ENCODE measurements at regions not wholly inside any gene's neighbourhood (a gene's known extent, or its start where the extent isn't known, plus 50 kb on each side); places are given as distances from the start of the nearest gene placed in this dataset.

GRCh38 chr2:16290311-16291020, 350.1 kb downstream of the MYCN start:
- no peak overlapping the region for H3K4me3 ChIP-seq (replicated peaks; ENCODE audit: low read depth, low read length)
- no peak for TF ChIP-seq CTCF (IDR thresholded peaks at IDR 0.05; ENCODE audit: insufficient read depth, low read length, poor library complexity, severe bottlenecking)
- H3K36me3 ChIP-seq (ENCODE audit: control insufficient read depth, insufficient read depth, low read length) = no peaks in the 10 kb centered on the region
- DNase-seq (ENCODE audit: extremely low read depth, insufficient read length) = no peak
- H3K27me3 ChIP-seq (replicated peaks; ENCODE audit: control insufficient read depth, insufficient read depth, low read length) = no peaks in the 10 kb centered on the region; the same call in 1 of the 2 replicates

GRCh38 chr2:16288371-16289112, 348.2 kb downstream of the MYCN start:
- no peak for TF ChIP-seq CTCF (IDR thresholded peaks at IDR 0.05; ENCODE audit: insufficient read depth, low read length, poor library complexity, severe bottlenecking)
- Histone ChIP-seq H3K4me3 (replicated peaks; ENCODE audit: low read depth, low read length) (no peak overlapping the region), H3K27me3 (replicated peaks; ENCODE audit: control insufficient read depth, insufficient read depth, low read length) (no peaks in the 10 kb centered on the region; the same call in none of the 2 replicates), H3K36me3 (ENCODE audit: control insufficient read depth, insufficient read depth, low read length) (no peaks in the 10 kb centered on the region)
- no peak for DNase-seq (ENCODE audit: extremely low read depth, insufficient read length)

GRCh38 chr2:16287831-16288230, 347.5 kb downstream of the MYCN start:
- DNase-seq (ENCODE audit: extremely low read depth, insufficient read length) = no peak

GRCh38 chr2:16287281-16287680, 346.9 kb downstream of the MYCN start:
- H3K4me3 ChIP-seq (replicated peaks; ENCODE audit: low read depth, low read length) = no peak overlapping the region
- H3K36me3 ChIP-seq (ENCODE audit: control insufficient read depth, insufficient read depth, low read length) = no peaks in the 10 kb centered on the region
- DNase-seq (ENCODE audit: extremely low read depth, insufficient read length) = no peak
- TF ChIP-seq CTCF (IDR thresholded peaks at IDR 0.05; ENCODE audit: insufficient read depth, low read length, poor library complexity, severe bottlenecking) = no peak
- no peaks in the 10 kb centered on the region; the same call in none of the 2 replicates for H3K27me3 ChIP-seq (replicated peaks; ENCODE audit: control insufficient read depth, insufficient read depth, low read length)

More at GRCh38 chr2:16287831-16288230, 347.5 kb downstream of the MYCN start:
- Histone ChIP-seq H3K27me3 (replicated peaks; ENCODE audit: control insufficient read depth, insufficient read depth, low read length) (no peaks in the 10 kb centered on the region; the same call in none of the 2 replicates), H3K36me3 (ENCODE audit: control insufficient read depth, insufficient read depth, low read length) (no peaks in the 10 kb centered on the region), H3K4me3 (replicated peaks; ENCODE audit: low read depth, low read length) (no peak overlapping the region)
- no peak for TF ChIP-seq CTCF (IDR thresholded peaks at IDR 0.05; ENCODE audit: insufficient read depth, low read length, poor library complexity, severe bottlenecking)

- Histone ChIP-seq H3K36me3 (ENCODE audit: control insufficient read depth, insufficient read depth, low read length) (no peaks in the 10 kb centered on the region), H3K27me3 (replicated peaks; ENCODE audit: control insufficient read depth, insufficient read depth, low read length) (no peaks in the 10 kb centered on the region; the same call in none of the 2 replicates), H3K4me3 (replicated peaks; ENCODE audit: low read depth, low read length) (no peak overlapping the region)
- DNase-seq (ENCODE audit: extremely low read depth, insufficient read length) = no peak
- no peak for TF ChIP-seq CTCF (IDR thresholded peaks at IDR 0.05; ENCODE audit: insufficient read depth, low read length, poor library complexity, severe bottlenecking)
Observed at GRCh38 chr2:16285813-16286510, 345.6 kb downstream of the MYCN start.
